ENCODE measurements at regions not wholly inside any gene's neighbourhood (a gene's known extent, or its start where the extent isn't known, plus 50 kb on each side); places are given as distances from the start of the nearest gene placed in this dataset.

GRCh38 chr9:14462950-14463349 lies 149.0 kb upstream of the NFIB start (continued):
- TF ChIP-seq CHD7 (IDR thresholded peaks at IDR 0.05; ENCODE audit: insufficient replicate concordance, low read length), result no peak
- TF ChIP-seq POLR2AphosphoS5 (IDR thresholded peaks at IDR 0.05; ENCODE audit: low read depth, low read length), result no peak
- no peak for TF ChIP-seq ATF3 (IDR thresholded peaks at IDR 0.05; ENCODE audit: insufficient read depth, low read depth, low read length)
- no peak for TF ChIP-seq GABPA (IDR thresholded peaks at IDR 0.05; ENCODE audit: borderline replicate concordance, insufficient read depth, low read length)
